Endothelial cell of umbilical vein (primary cell): ENCODE measurements at regions not wholly inside any gene's neighbourhood (a gene's known extent, or its start where the extent isn't known, plus 50 kb on each side); places are given as distances from the start of the nearest gene placed in this dataset.

Experiments used
- EZH2 ChIP-seq: IDR thresholded peaks from 2 replicates; pipeline ENCODE4 v1.6.1; 2012; ENCODE audit warnings: borderline replicate concordance, low read depth, mild to moderate bottlenecking, moderate library complexity, low read length, inconsistent platforms; ENCODE audit not compliant: severe bottlenecking
- POLR2A ChIP-seq: IDR thresholded peaks from 2 replicates; pipeline ENCODE4 v1.6.1; 2012; ENCODE audit warnings: low read depth, mild to moderate bottlenecking, control low read depth, low read length
- TF ChIP-seq, protein P1 (sequence below), 2 donors: IDR thresholded peaks; 1 replicate in 1 of 2; 2 replicates in 1 of 2; pipeline ENCODE4 v1.5.1; 2011; ENCODE audit warnings: low read length in 2 of 2, mild to moderate bottlenecking in 2 of 2, moderate library complexity in 2 of 2, control low read depth in 1 of 2, inconsistent platforms in 1 of 2, low read depth in 1 of 2; ENCODE audit not compliant: insufficient read depth in 1 of 2; ENCODE audit errors: extremely low read depth in 1 of 2
- TF ChIP-seq, protein P2 (sequence below): IDR thresholded peaks from 2 replicates; pipeline ENCODE4 v1.6.1; 2011; ENCODE audit not compliant: insufficient read depth, insufficient read length

DNA sequence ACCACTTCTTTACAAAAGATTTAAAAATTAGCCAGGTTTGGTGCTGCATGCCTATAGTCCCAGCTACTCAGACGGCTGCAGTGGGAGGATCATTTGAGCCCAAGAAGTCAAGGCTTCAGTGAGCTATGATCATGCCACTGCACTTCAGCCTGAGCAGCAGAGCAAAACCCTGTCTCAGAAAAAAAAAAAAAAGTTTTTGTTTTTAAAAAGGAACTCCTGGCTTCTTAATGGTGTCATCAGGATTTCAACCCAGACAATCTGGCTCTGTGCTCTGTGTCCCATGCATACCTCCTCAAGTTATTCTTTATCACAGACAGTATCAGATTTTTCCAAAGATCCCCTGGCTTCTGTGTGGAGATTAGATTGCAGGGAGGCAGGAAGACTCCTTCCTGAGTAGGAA is 64.2 kb upstream of the IL12A start:
- TF ChIP-seq POLR2A (no peak), EZH2 (no peak)
- TF ChIP-seq, protein P1, sequence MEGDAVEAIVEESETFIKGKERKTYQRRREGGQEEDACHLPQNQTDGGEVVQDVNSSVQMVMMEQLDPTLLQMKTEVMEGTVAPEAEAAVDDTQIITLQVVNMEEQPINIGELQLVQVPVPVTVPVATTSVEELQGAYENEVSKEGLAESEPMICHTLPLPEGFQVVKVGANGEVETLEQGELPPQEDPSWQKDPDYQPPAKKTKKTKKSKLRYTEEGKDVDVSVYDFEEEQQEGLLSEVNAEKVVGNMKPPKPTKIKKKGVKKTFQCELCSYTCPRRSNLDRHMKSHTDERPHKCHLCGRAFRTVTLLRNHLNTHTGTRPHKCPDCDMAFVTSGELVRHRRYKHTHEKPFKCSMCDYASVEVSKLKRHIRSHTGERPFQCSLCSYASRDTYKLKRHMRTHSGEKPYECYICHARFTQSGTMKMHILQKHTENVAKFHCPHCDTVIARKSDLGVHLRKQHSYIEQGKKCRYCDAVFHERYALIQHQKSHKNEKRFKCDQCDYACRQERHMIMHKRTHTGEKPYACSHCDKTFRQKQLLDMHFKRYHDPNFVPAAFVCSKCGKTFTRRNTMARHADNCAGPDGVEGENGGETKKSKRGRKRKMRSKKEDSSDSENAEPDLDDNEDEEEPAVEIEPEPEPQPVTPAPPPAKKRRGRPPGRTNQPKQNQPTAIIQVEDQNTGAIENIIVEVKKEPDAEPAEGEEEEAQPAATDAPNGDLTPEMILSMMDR (IDR thresholded peaks at IDR 0.05; ENCODE audit: extremely low read depth in 1 of 2, insufficient read depth in 1 of 2, low read depth in 1 of 2, low read length in 2 of 2), result no peak
- TF ChIP-seq, protein P2, sequence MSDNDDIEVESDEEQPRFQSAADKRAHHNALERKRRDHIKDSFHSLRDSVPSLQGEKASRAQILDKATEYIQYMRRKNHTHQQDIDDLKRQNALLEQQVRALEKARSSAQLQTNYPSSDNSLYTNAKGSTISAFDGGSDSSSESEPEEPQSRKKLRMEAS, result no peak
